Ovary (tissue), 3 donors: ENCODE measurements at regions not wholly inside any gene's neighbourhood (a gene's known extent, or its start where the extent isn't known, plus 50 kb on each side); places are given as distances from the start of the nearest gene placed in this dataset.

Source experiments
- EP300 ChIP-seq: sonication (generic); formaldehyde crosslinking; IDR thresholded peaks from one replicate; pipeline ENCODE4 v1.6.1; 2017; ENCODE audit warnings: antibody characterized with exemption
- POLR2A ChIP-seq: fragments of 450-650 bp; IDR thresholded peaks from one replicate; pipeline ENCODE4 v1.6.1; 2017; ENCODE audit warnings: antibody characterized with exemption, mild to moderate bottlenecking, moderate library complexity
- TF ChIP-seq, protein P1 (sequence below), 3 donors: fragments of 450-650 bp in 2 of 3; fragments of 200-600 bp in 1 of 3; IDR thresholded peaks; one replicate each; pipeline versions ENCODE4 v1.5.1 to v1.8.0; 2016 to 2022; ENCODE audit warnings: antibody characterized with exemption in 3 of 3, mild to moderate bottlenecking in 1 of 3
- donor health status: DM: no; HTN: no; CAD: no.

DNA sequence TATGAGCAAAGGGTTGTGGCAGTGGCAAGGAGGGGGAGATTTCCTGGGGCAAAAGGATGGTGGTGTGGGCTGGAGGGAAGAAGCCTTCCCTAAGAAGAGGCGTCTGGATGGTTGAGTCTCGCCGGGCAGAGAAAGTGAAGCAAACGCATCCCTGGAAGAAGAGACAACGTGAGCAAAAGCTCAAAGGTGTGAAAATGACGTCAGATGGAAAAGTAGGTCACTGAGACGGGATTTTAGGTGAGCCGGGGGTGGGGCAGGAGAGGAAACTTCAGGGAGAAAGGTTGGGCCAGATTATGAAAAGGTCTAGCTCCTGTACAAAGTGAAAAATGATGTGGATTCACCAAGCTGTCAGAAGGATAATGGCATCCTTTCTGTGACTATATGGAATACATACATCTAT, 95.3 kb upstream of the KCNE2 start:
- TF ChIP-seq, protein P1, sequence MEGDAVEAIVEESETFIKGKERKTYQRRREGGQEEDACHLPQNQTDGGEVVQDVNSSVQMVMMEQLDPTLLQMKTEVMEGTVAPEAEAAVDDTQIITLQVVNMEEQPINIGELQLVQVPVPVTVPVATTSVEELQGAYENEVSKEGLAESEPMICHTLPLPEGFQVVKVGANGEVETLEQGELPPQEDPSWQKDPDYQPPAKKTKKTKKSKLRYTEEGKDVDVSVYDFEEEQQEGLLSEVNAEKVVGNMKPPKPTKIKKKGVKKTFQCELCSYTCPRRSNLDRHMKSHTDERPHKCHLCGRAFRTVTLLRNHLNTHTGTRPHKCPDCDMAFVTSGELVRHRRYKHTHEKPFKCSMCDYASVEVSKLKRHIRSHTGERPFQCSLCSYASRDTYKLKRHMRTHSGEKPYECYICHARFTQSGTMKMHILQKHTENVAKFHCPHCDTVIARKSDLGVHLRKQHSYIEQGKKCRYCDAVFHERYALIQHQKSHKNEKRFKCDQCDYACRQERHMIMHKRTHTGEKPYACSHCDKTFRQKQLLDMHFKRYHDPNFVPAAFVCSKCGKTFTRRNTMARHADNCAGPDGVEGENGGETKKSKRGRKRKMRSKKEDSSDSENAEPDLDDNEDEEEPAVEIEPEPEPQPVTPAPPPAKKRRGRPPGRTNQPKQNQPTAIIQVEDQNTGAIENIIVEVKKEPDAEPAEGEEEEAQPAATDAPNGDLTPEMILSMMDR (IDR thresholded peaks at IDR 0.05) = no peak
- TF ChIP-seq POLR2A = no peak
- no peak for TF ChIP-seq EP300
